HG03469 (cell line): ENCODE measurements at regions not wholly inside any gene's neighbourhood (a gene's known extent, or its start where the extent isn't known, plus 50 kb on each side); places are given as distances from the start of the nearest gene placed in this dataset.

Experiments used
- ATAC-seq: cut with Tn5 transposase; IDR thresholded peaks from one replicate; pipeline ENCODE4 v1.9.1; 2021; ENCODE audit warnings: mild to moderate bottlenecking, moderate library complexity, moderate number of reproducible peaks; ENCODE audit not compliant: unreplicated experiment

GRCh38 chr5:67267512-67268216, 71.1 kb upstream of the CD180 start:
- no peak for ATAC-seq

GRCh38 chr5:67266654-67267350, 70.2 kb upstream of the CD180 start:
- no peak for ATAC-seq

DNA sequence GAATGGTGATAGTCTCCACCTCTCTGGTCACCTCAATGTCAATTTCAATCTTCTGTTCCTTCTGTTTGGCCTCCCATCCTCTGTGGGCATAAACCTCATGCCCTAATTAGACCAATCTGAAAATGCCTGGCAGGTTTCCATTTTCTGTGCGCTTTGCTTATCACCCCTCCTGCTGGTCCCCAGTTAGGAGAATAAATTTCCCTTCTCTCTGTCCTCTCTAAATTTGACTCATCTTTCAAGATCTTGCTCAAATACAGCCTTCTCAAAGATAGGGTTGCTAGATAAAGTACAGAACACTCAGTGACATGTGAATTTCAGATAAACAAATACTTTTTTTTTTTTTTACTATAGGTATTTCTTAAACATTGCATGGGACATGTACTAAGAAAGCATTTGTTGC, 69.4 kb upstream of the CD180 start:
- no peak for ATAC-seq

GRCh38 chr5:67263656-67264408, 67.2 kb upstream of the CD180 start:
- ATAC-seq = no peak

DNA sequence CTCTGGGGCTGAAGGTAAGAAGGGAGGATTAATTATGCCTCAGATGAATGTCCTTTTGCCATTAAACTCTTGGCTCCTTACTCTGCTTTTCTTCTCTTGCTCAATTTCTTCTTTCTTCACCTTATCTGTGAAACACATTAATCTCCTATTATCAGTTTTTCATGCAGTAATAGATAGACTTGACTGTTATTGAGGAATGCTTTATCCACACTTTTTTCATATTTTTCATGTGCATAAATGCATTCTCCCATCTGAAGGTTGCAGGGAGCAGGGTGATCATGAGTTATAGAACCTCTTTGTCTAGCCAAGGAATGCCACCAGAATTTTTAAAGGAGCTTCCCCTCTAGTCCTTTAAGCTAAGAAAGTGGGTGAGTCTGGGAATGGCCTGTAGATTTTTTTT, 66.4 kb upstream of the CD180 start:
- ATAC-seq = no peak

- ATAC-seq = no peak
Measured at GRCh38 chr5:67262206-67262605, 65.6 kb upstream of the CD180 start.

GRCh38 chr5:67259548-67260215, 63.1 kb upstream of the CD180 start:
- no peak for ATAC-seq

GRCh38 chr5:67257500-67257899, 60.9 kb upstream of the CD180 start:
- ATAC-seq = no peak

- ATAC-seq = no peak
Measured at GRCh38 chr5:67257077-67257476, 60.5 kb upstream of the CD180 start.

- no peak for ATAC-seq
Measured at GRCh38 chr5:67255881-67256280, 59.3 kb upstream of the CD180 start.

DNA sequence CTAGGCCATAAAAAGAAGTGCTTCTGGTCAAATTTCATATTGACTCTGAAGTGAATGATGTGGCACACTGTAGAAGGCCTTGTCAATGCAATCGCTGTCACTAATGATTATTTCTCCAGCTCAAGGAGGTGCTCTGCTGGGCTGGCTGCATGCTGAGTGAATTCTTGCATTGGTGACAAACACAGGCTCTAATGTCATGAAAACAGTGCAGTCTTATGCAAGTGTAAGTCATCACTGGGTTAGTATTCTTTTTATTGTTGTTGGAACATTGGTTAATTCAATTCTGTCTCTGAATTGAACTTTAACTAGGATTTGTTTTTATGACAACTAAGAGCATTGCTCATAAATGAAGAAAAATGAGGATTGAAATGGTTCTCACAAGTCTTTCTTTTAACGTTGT, 57.3 kb upstream of the CD180 start:
- ATAC-seq = no peak

- no peak for ATAC-seq
Measured at GRCh38 chr5:67249590-67249895, 52.9 kb upstream of the CD180 start.

DNA sequence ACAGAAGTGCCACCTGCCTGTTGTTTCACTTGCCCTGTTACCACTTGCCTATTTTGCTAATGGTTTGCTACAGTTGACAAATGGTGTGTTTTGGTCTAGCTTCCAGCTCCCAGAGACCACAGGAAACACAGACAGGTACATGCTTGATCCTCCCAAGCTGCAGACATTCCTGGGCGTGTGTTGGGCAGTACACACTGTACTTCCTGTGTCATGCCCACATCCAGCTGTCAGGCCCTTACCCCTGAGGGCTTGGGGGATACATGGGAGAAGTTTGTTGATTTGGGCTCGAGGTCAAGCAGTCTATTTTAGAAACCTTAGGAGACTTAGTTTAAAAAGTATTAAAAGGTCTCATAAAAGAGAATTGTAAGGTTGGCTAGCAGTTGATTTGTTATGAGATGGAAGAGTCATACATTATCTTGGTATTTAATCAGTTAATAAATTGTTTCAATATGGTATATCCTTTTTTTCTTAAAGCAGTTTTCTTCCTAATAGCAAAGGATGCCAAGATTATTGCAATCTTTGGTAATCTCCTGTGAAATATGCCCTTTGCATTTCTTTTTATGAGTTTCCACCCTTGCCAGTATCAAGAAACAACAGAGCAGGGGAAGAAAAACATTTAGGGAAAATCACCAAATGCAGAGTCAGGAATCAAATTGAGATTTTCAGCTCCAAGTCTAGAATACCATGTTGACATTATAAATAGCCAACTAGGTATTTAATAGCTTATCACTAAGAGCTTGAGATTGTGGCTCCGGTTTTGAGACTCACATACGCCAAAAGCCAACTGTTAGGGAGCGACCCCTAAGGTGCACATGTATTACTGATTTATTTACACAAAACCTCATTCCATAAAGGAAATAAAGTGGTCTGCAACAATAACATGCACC, 52.3 kb upstream of the CD180 start:
- no peak for ATAC-seq

DNA sequence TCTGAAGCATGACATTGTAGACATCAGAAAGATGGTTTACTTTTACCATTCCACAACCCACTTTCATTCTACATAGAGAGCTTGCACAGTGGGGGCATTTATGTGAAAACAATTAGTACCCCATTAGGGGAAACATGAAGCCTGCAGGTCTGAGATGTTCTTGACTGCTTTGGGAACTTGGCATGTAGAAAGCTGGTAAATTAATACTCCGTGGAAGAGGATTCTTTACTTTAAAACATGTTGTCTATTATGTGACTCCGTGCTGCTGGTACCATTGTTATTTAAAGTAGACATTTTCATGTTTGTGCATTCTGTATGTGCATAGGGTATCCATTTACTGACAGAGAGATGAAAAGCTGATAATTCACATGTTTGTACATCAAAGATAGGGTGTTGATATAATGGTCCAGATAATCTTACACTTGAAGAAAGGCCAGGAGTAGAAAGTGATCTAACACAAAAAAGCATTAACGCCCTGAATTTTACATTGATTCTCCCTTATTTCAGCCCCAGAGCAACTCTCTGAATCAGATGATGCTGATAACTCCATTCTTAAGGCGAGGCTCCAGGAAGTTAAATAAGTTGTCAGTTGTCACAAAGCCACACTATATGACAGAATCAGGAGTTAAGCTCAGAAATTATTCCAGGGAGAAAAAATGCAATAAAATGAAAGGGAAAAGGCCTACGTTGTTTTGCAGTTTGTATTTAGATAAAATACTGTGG, 50.1 kb upstream of the CD180 start:
- ATAC-seq = no peak
